Esophagus muscularis mucosa (tissue), 4 donors: ENCODE measurements at regions not wholly inside any gene's neighbourhood (a gene's known extent, or its start where the extent isn't known, plus 50 kb on each side); places are given as distances from the start of the nearest gene placed in this dataset.

Experiments used
- DNase-seq: peaks from one replicate; pipeline ENCODE4 v3.0.0-alpha.2; 2017; ENCODE audit errors: extremely low spot score
- H3K27ac ChIP-seq, 4 donors: fragments of 200-600 bp; sonication (generic); replicated peaks in 1 of 4; 1 replicate in 3 of 4; 2 replicates in 1 of 4; pipeline ENCODE4 v1.5.1; 2016 to 2019; ENCODE audit warnings: mild to moderate bottlenecking in 1 of 4
- H3K27me3 ChIP-seq, 4 donors: fragments of 200-600 bp; sonication (generic); one replicate each; pipeline versions ENCODE4 v1.5.1 to v1.6.0; 2016 to 2019
- H3K36me3 ChIP-seq, 4 donors: fragments of 200-600 bp; sonication (generic); one replicate each; pipeline ENCODE4 v1.5.1; 2016 to 2019
- H3K4me1 ChIP-seq, 4 donors: fragments of 200-600 bp; sonication (generic); one replicate each; pipeline ENCODE4 v1.5.1; 2016 to 2019
- H3K4me3 ChIP-seq, 4 donors: fragments of 200-600 bp; sonication (generic); 1 replicate in 2 of 4; 2 replicates in 2 of 4; pipeline ENCODE4 v1.5.1; 2016 to 2019; ENCODE audit warnings: mild to moderate bottlenecking in 4 of 4, moderate library complexity in 1 of 4
- H3K9me3 ChIP-seq, 4 donors: fragments of 200-600 bp; sonication (generic); 1 replicate in 3 of 4; 2 replicates in 1 of 4; pipeline ENCODE4 v1.5.1; 2016 to 2019
- EP300 ChIP-seq: sonication (generic); formaldehyde crosslinking; IDR thresholded peaks from one replicate; pipeline ENCODE4 v1.6.1; 2017; ENCODE audit warnings: antibody characterized with exemption
- POLR2A ChIP-seq: fragments of 450-650 bp; IDR thresholded peaks from one replicate; pipeline ENCODE4 v1.6.1; 2017; ENCODE audit warnings: antibody characterized with exemption, moderate library complexity, mild to moderate bottlenecking, low read depth
- POLR2AphosphoS5 ChIP-seq, 2 donors: sonication (generic); formaldehyde crosslinking; IDR thresholded peaks; one replicate each; pipeline ENCODE4 v1.6.1; 2017; ENCODE audit warnings: antibody characterized with exemption in 2 of 2
- WGBS: methylation state at CpG from one replicate; pipeline ENCODE4 v1.1.5; 2018; 5-methylcytosine and 5-hydroxymethylcytosine counted together
- intact Hi-C: fragments of 100-400 bp; cut with DNase I; formaldehyde crosslinking; loops from one replicate; pipeline ENCODE4 v1.15.1; 2023
- TF ChIP-seq, protein P1 (sequence below), 3 experiments: fragments of 200-600 bp in 2 of 3; fragments of 450-650 bp in 1 of 3; sonication (generic) in 2 of 3; IDR thresholded peaks; one replicate each; pipeline ENCODE4 v1.5.1; 2017 to 2019; ENCODE audit warnings: antibody characterized with exemption in 3 of 3, mild to moderate bottlenecking in 2 of 3, moderate library complexity in 1 of 3

- Histone ChIP-seq H3K27ac (no peak overlapping the region), H3K36me3 (no peaks in the 10 kb centered on the region), H3K27me3 (peaks cover 0 to 23% (median 0%) of the 10 kb centered on the region in 4 donors), H3K4me3 (no peak overlapping the region), H3K9me3 (no peaks in the 10 kb centered on the region), H3K4me1 (no peaks in the 10 kb centered on the region)
- no peak for DNase-seq
- WGBS = 70% methylated on average over 8 of the region's 9 CpGs
- TF ChIP-seq, protein P1, sequence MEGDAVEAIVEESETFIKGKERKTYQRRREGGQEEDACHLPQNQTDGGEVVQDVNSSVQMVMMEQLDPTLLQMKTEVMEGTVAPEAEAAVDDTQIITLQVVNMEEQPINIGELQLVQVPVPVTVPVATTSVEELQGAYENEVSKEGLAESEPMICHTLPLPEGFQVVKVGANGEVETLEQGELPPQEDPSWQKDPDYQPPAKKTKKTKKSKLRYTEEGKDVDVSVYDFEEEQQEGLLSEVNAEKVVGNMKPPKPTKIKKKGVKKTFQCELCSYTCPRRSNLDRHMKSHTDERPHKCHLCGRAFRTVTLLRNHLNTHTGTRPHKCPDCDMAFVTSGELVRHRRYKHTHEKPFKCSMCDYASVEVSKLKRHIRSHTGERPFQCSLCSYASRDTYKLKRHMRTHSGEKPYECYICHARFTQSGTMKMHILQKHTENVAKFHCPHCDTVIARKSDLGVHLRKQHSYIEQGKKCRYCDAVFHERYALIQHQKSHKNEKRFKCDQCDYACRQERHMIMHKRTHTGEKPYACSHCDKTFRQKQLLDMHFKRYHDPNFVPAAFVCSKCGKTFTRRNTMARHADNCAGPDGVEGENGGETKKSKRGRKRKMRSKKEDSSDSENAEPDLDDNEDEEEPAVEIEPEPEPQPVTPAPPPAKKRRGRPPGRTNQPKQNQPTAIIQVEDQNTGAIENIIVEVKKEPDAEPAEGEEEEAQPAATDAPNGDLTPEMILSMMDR (IDR thresholded peaks at IDR 0.05) = no peak
- TF ChIP-seq EP300 = no peak
- intact Hi-C loops = no loop called here
Measured at GRCh38 chr17:33968350-33969044, 286.6 kb upstream of the CCL2 start.

- WGBS = 66% methylated on average over 5 of the region's 5 CpGs
- Histone ChIP-seq H3K4me3 (no peak overlapping the region), H3K27ac (no peak overlapping the region), H3K9me3 (no peaks in the 10 kb centered on the region), H3K4me1 (no peaks in the 10 kb centered on the region), H3K27me3 (peaks cover 0 to 30% (median 0%) of the 10 kb centered on the region in 4 donors), H3K36me3 (no peaks in the 10 kb centered on the region)
- intact Hi-C loops = no loop called here
- DNase-seq = no peak
- TF ChIP-seq, protein P1 (IDR thresholded peaks at IDR 0.05) = no peak
- TF ChIP-seq POLR2AphosphoS5 (IDR thresholded peaks at IDR 0.05) (no peak), EP300 (no peak), POLR2A (no peak)
Measured at GRCh38 chr17:33970279-33970678, 284.8 kb upstream of the CCL2 start.

DNA sequence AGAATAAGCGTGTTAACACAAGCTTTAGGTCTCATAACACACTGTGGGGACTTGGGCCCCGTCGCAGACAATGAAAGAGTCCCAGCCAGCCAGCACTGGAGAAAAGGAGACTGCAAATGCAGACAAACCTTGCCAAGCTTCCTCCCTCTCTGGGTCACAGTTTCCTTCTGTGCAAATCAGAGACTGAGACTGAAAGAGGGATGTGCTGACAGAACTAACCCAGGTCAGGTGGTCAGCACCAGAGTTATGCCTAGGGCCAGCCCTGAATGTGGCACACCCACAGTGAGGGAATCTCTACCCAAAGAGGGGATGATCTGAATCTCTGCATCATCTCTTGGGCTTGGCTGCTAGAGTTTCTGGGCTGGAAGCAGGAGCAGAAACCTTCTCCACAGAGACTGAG lies 282.3 kb upstream of the CCL2 start:
- H3K36me3 ChIP-seq = no peaks in the 10 kb centered on the region
- no peak overlapping the region for H3K27ac ChIP-seq
- TF ChIP-seq, protein P1 (IDR thresholded peaks at IDR 0.05) = no peak
- TF ChIP-seq EP300 = no peak
- TF ChIP-seq POLR2AphosphoS5 (IDR thresholded peaks at IDR 0.05) = no peak
- no peak for TF ChIP-seq POLR2A
- peaks cover 0 to 41% (median 0%) of the 10 kb centered on the region in 4 donors for H3K27me3 ChIP-seq
- no peaks in the 10 kb centered on the region for H3K9me3 ChIP-seq
- DNase-seq = no peak
- WGBS = 54% methylated on average over 3 of the region's 3 CpGs
- intact Hi-C loops = no loop called here
- no peak overlapping the region for H3K4me3 ChIP-seq
- H3K4me1 ChIP-seq = no peaks in the 10 kb centered on the region

DNA sequence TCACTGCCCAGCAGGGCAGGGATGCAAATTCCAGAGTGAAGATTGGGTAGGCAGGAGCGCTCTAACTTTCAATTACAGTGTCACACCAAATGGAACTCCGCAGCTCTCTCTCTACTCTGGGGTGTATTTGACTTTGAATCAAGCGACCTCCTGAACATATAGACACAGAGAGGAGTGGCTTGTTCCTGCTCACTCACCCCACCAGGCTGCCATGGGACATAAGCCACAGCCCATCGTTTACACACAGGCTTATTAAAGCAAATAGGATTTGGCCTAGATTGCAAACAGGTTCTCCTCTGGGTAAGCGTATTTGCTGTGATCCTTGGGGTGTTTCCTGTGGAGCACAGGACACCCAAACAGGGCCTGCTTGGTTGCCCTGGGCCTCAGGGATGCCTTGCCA lies 281.6 kb upstream of the CCL2 start:
- Histone ChIP-seq H3K27ac (no peak overlapping the region), H3K4me3 (no peak overlapping the region), H3K27me3 (peaks cover 0 to 38% (median 0%) of the 10 kb centered on the region in 4 donors), H3K4me1 (no peaks in the 10 kb centered on the region), H3K9me3 (no peaks in the 10 kb centered on the region), H3K36me3 (no peaks in the 10 kb centered on the region)
- intact Hi-C loops = no loop called here
- no peak for DNase-seq
- no peak for TF ChIP-seq POLR2AphosphoS5 (IDR thresholded peaks at IDR 0.05)
- TF ChIP-seq POLR2A = no peak
- TF ChIP-seq, protein P1 (IDR thresholded peaks at IDR 0.05) = no peak
- no peak for TF ChIP-seq EP300
- 75% methylated on average over 5 of the region's 5 CpGs for WGBS

DNA sequence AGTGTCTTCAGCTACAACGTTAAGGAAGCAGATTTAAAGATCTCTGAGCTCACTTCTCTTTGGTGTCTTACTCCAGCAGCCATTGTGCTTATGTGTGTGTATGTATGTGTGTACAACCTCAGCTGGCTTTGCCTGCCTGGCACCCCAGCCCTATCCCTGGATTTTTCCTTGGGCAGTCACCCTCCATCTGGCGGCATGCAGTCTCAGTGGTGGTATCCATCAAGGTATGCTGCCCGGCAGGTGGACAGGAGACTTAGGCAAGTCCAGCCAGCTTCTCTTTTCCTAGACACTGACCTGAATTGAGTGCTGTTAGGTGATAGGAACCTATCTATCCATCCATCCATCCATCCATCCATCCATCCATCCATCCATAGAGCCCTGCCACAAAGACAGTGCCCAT lies 280.8 kb upstream of the CCL2 start:
- no peak for DNase-seq
- 78% methylated on average over 3 of the region's 3 CpGs for WGBS
- Histone ChIP-seq H3K36me3 (no peaks in the 10 kb centered on the region), H3K4me1 (no peaks in the 10 kb centered on the region), H3K4me3 (no peak overlapping the region), H3K27ac (no peak overlapping the region), H3K9me3 (no peaks in the 10 kb centered on the region), H3K27me3 (peaks cover 0 to 38% (median 0%) of the 10 kb centered on the region in 4 donors)
- intact Hi-C loops = no loop called here
- TF ChIP-seq EP300 (no peak), POLR2A (no peak), POLR2AphosphoS5 (IDR thresholded peaks at IDR 0.05) (no peak)
- TF ChIP-seq, protein P1 (IDR thresholded peaks at IDR 0.05) = no peak
